Ascending aorta (tissue), 2 donors: ENCODE measurements at regions not wholly inside any gene's neighbourhood (a gene's known extent, or its start where the extent isn't known, plus 50 kb on each side); places are given as distances from the start of the nearest gene placed in this dataset.

Experiments used
- DNase-seq, 2 donors: peaks; one replicate each; pipeline ENCODE4 v3.0.0-alpha.2; 2019; ENCODE audit warnings: low spot score in 2 of 2
- H3K27ac ChIP-seq, 2 donors: fragments of 200-600 bp; sonication (generic); one replicate each; pipeline ENCODE4 v1.5.1; 2016 to 2017; ENCODE audit warnings: mild to moderate bottlenecking in 1 of 2
- H3K27me3 ChIP-seq: fragments of 200-600 bp; sonication (generic); one replicate; pipeline ENCODE4 v1.5.1; 2017
- H3K36me3 ChIP-seq, 2 donors: fragments of 200-600 bp; sonication (generic); one replicate each; pipeline ENCODE4 v1.5.1; 2016
- H3K4me1 ChIP-seq, 2 donors: fragments of 200-600 bp; sonication (generic); one replicate each; pipeline ENCODE4 v1.5.1; 2016 to 2017; ENCODE audit warnings: mild to moderate bottlenecking in 1 of 2
- H3K4me3 ChIP-seq, 2 donors: fragments of 200-600 bp; sonication (generic); one replicate each; pipeline ENCODE4 v1.5.1; 2016 to 2017; ENCODE audit warnings: mild to moderate bottlenecking in 1 of 2
- H3K9me3 ChIP-seq, 2 donors: fragments of 200-600 bp; sonication (generic); one replicate each; pipeline ENCODE4 v1.5.1; 2016
- CTCF ChIP-seq, 3 experiments: fragments of 200-600 bp in 2 of 3; fragments of 450-650 bp in 1 of 3; sonication (generic) in 2 of 3; IDR thresholded peaks; one replicate each; pipeline ENCODE4 v1.5.1; 2016 to 2019; ENCODE audit warnings: antibody characterized with exemption in 3 of 3, mild to moderate bottlenecking in 1 of 3, moderate library complexity in 1 of 3
- intact Hi-C: fragments of 100-400 bp; cut with DNase I; formaldehyde crosslinking; loops from one replicate; pipeline ENCODE4 v1.15.1; 2023

- intact Hi-C loops, result loop anchor here (5.0 to 10.0 kb wide), 4 partner anchors 36 to 414 kb away; partner anchors contain the start of genes ADAM17 and MBOAT2
- no peaks in the 10 kb centered on the region for H3K27me3 ChIP-seq
- no peaks in the 10 kb centered on the region for H3K9me3 ChIP-seq
- TF ChIP-seq CTCF (IDR thresholded peaks at IDR 0.05), result no peak
- DNase-seq, result no peak
- peaks cover 0 to 14% of the 10 kb centered on the region in 2 donors for H3K4me1 ChIP-seq
- no peak overlapping the region for H3K27ac ChIP-seq
- no peak overlapping the region for H3K4me3 ChIP-seq
- H3K36me3 ChIP-seq, result no peaks in the 10 kb centered on the region
These were observed 65.4 kb upstream of the ASAP2 start for GRCh38 chr2:9141091-9141667.

GRCh38 chr2:9140645-9141044 lies 66.0 kb upstream of the ASAP2 start:
- intact Hi-C loops, result loop anchor here (5.0 to 10.0 kb wide), 4 partner anchors 37 to 414 kb away; partner anchors contain the start of genes ADAM17 and MBOAT2
- no peak for TF ChIP-seq CTCF (IDR thresholded peaks at IDR 0.05)
- DNase-seq, result no peak

GRCh38 chr2:9139491-9140443 lies 66.8 kb upstream of the ASAP2 start:
- peak; percentile 63 to 85 (median 72) for TF ChIP-seq CTCF (IDR thresholded peaks at IDR 0.05)
- no peaks in the 10 kb centered on the region for H3K27me3 ChIP-seq
- H3K9me3 ChIP-seq, result no peaks in the 10 kb centered on the region
- peaks cover 0 to 11% of the 10 kb centered on the region in 2 donors for H3K4me1 ChIP-seq
- DNase-seq, result peak in 1 of 2 donors; percentile 85
- H3K27ac ChIP-seq, result no peak overlapping the region
- no peak overlapping the region for H3K4me3 ChIP-seq
- H3K36me3 ChIP-seq, result no peaks in the 10 kb centered on the region
- intact Hi-C loops, result loop anchor here (1.0 to 10.0 kb wide), 5 partner anchors 38 to 415 kb away; partner anchors contain the start of genes ADAM17 and MBOAT2

More at GRCh38 chr2:9140645-9141044, 66.0 kb upstream of the ASAP2 start:
- Histone ChIP-seq H3K27me3 (no peaks in the 10 kb centered on the region), H3K36me3 (no peaks in the 10 kb centered on the region), H3K4me3 (no peak overlapping the region), H3K27ac (no peak overlapping the region), H3K9me3 (no peaks in the 10 kb centered on the region), H3K4me1 (peaks cover 0 to 14% of the 10 kb centered on the region in 2 donors)

- intact Hi-C loops, result no loop called here
- H3K36me3 ChIP-seq, result no peaks in the 10 kb centered on the region
- no peak overlapping the region for H3K4me3 ChIP-seq
- TF ChIP-seq CTCF (IDR thresholded peaks at IDR 0.05), result no peak
- no peaks in the 10 kb centered on the region for H3K27me3 ChIP-seq
- no peak overlapping the region for H3K27ac ChIP-seq
- no peak for DNase-seq
- H3K4me1 ChIP-seq, result no peaks in the 10 kb centered on the region
- H3K9me3 ChIP-seq, result no peaks in the 10 kb centered on the region
These were observed 69.0 kb upstream of the ASAP2 start for GRCh38 chr2:9137379-9138150.

- no peaks in the 10 kb centered on the region for H3K4me1 ChIP-seq
- H3K9me3 ChIP-seq, result no peaks in the 10 kb centered on the region
- intact Hi-C loops, result no loop called here
- H3K4me3 ChIP-seq, result no peak overlapping the region
- H3K27me3 ChIP-seq, result no peaks in the 10 kb centered on the region
- H3K36me3 ChIP-seq, result no peaks in the 10 kb centered on the region
- no peak overlapping the region for H3K27ac ChIP-seq
- TF ChIP-seq CTCF (IDR thresholded peaks at IDR 0.05), result no peak
- DNase-seq, result no peak
These were observed 70.6 kb upstream of the ASAP2 start for GRCh38 chr2:9135822-9136558.
